ENCODE measurements at regions not wholly inside any gene's neighbourhood (a gene's known extent, or its start where the extent isn't known, plus 50 kb on each side); places are given as distances from the start of the nearest gene placed in this dataset.
"Not testable (repeated sequence)": the region's sequence is repeated elsewhere in the genome, so short reads cannot be mapped to it uniquely, and the experiment has no call there.

GRCh38 chr10:64306729-64307327 lies 785.6 kb downstream of the REEP3 start:
- DNase-seq (ENCODE audit: low read depth, low spot score) = no peak

GRCh38 chr10:64312876-64313275 lies 791.7 kb downstream of the REEP3 start:
- DNase-seq (ENCODE audit: low read depth, low spot score) = no peak

GRCh38 chr10:64313967-64314366 lies 792.8 kb downstream of the REEP3 start:
- DNase-seq (ENCODE audit: low read depth, low spot score) = no peak

GRCh38 chr10:64316416-64316815 lies 795.2 kb downstream of the REEP3 start:
- no peak for DNase-seq (ENCODE audit: low read depth, low spot score)

GRCh38 chr10:64316833-64317232 lies 795.6 kb downstream of the REEP3 start:
- no peak for DNase-seq (ENCODE audit: low read depth, low spot score)

- DNase-seq (ENCODE audit: low read depth, low spot score) = no peak
Observed at GRCh38 chr10:64320448-64320847, 799.2 kb downstream of the REEP3 start.

GRCh38 chr10:64329510-64329909 lies 808.3 kb downstream of the REEP3 start:
- no peak for DNase-seq (ENCODE audit: low read depth, low spot score)

- no peak for DNase-seq (ENCODE audit: low read depth, low spot score)
Observed at GRCh38 chr10:64332551-64332950, 811.4 kb downstream of the REEP3 start.

GRCh38 chr10:64334084-64334483 lies 812.9 kb downstream of the REEP3 start:
- no peak for DNase-seq (ENCODE audit: low read depth, low spot score)

GRCh38 chr10:64344211-64344610 lies 823.0 kb downstream of the REEP3 start:
- no peak for DNase-seq (ENCODE audit: low read depth, low spot score)

GRCh38 chr10:64345856-64346255 lies 824.7 kb downstream of the REEP3 start:
- DNase-seq (ENCODE audit: low read depth, low spot score) = no peak

- DNase-seq (ENCODE audit: low read depth, low spot score) = no peak
Observed at GRCh38 chr10:64346389-64346788, 825.2 kb downstream of the REEP3 start.

GRCh38 chr10:64350665-64351064 lies 829.5 kb downstream of the REEP3 start:
- DNase-seq (ENCODE audit: low read depth, low spot score) = no peak

GRCh38 chr10:64358907-64359306 lies 837.7 kb downstream of the REEP3 start:
- DNase-seq (ENCODE audit: low read depth, low spot score) = no peak

GRCh38 chr10:64360240-64360639 lies 839.0 kb downstream of the REEP3 start:
- DNase-seq (ENCODE audit: low read depth, low spot score) = not testable (repeated sequence)

- no peak for DNase-seq (ENCODE audit: low read depth, low spot score)
Observed at GRCh38 chr10:64363687-64364086, 842.5 kb downstream of the REEP3 start.

- no peak for DNase-seq (ENCODE audit: low read depth, low spot score)
Observed at GRCh38 chr10:64365663-64366062, 844.5 kb downstream of the REEP3 start.

GRCh38 chr10:64368298-64368697 lies 847.1 kb downstream of the REEP3 start:
- no peak for DNase-seq (ENCODE audit: low read depth, low spot score)

- DNase-seq (ENCODE audit: low read depth, low spot score) = no peak
Observed at GRCh38 chr10:64369885-64370773, 848.9 kb downstream of the REEP3 start.

- DNase-seq (ENCODE audit: low read depth, low spot score) = no peak
Observed at GRCh38 chr10:64374346-64374745, 853.1 kb downstream of the REEP3 start.

- DNase-seq (ENCODE audit: low read depth, low spot score) = no peak
Observed at GRCh38 chr10:64376167-64376566, 855.0 kb downstream of the REEP3 start.

GRCh38 chr10:64379898-64380297 lies 858.7 kb downstream of the REEP3 start:
- no peak for DNase-seq (ENCODE audit: low read depth, low spot score)

GRCh38 chr10:64385355-64385754 lies 864.2 kb downstream of the REEP3 start:
- no peak for DNase-seq (ENCODE audit: low read depth, low spot score)
